ENCODE measurements at regions not wholly inside any gene's neighbourhood (a gene's known extent, or its start where the extent isn't known, plus 50 kb on each side); places are given as distances from the start of the nearest gene placed in this dataset.

DNA sequence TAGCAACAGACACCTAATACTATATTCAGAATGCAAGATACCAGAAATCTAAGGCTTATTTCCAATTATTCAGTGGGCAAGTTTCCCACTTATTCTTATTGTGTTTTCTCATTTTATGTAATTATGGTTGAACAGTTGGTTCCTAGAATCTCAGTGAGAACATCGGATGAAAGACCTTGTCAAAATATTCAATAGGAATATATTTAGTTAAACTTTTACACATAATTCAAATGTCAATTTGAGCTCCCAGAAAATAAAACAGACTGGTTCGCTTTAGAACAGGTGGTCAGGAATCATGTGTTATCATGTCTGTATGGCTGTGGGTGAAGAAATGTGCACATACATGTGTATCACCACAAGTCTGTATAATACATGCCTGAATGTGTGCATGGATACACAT is 447.8 kb downstream of the MED10 start:
- Histone ChIP-seq H3K79me2 (ENCODE audit: control insufficient read depth in 1 of 2, insufficient read depth in 2 of 2, low read length in 2 of 2) (no peaks in the 10 kb centered on the region), H2AK5ac (ENCODE audit: low read depth, low read length) (no peak overlapping the region), H3K4me1 (replicated peaks in 1 of 4; ENCODE audit: control insufficient read depth in 3 of 4, insufficient read depth in 4 of 4, low read length in 3 of 4) (no peaks in the 10 kb centered on the region), H2BK12ac (ENCODE audit: low read depth, low read length) (no peak overlapping the region), H2BK5ac (ENCODE audit: low read depth, low read length) (no peak overlapping the region), H4K91ac (replicated peaks; ENCODE audit: insufficient read length, low read length) (no peak overlapping the region), H2BK15ac (ENCODE audit: low read length) (no peak overlapping the region), H4K20me1 (replicated peaks in 1 of 2; ENCODE audit: control insufficient read depth in 1 of 2, insufficient read depth in 2 of 2, low read length in 2 of 2) (no peaks in the 10 kb centered on the region), H3K56ac (replicated peaks; ENCODE audit: insufficient read length, low read depth, low read length) (no peak overlapping the region), H2BK120ac (replicated peaks; ENCODE audit: low read depth, low read length) (no peak overlapping the region), H3K27me3 (replicated peaks in 1 of 4; ENCODE audit: control insufficient read depth in 3 of 4, extremely low read depth in 1 of 4, insufficient read depth in 3 of 4, low read length in 3 of 4) (no peaks in the 10 kb centered on the region), H4K5ac (ENCODE audit: insufficient read length, low read depth, low read length) (no peak overlapping the region), H3K9me3 (ENCODE audit: insufficient read depth in 2 of 2, low read depth in 1 of 2, low read length in 1 of 2) (no peaks in the 10 kb centered on the region), H3K18ac (ENCODE audit: extremely low read depth, low read length) (no peak overlapping the region), H3K14ac (ENCODE audit: insufficient read length) (no peak overlapping the region), H2AFZ (ENCODE audit: low read length) (no peak overlapping the region), H3K4me3 (ENCODE audit: extremely low read depth in 1 of 4, insufficient read depth in 2 of 4, low read depth in 3 of 4, low read length in 4 of 4) (no peak overlapping the region), H3K23ac (ENCODE audit: insufficient read length) (no peak overlapping the region), H3K36me3 (ENCODE audit: control insufficient read depth in 2 of 4, insufficient read depth in 4 of 4, low read length in 3 of 4) (no peaks in the 10 kb centered on the region), H3K79me1 (ENCODE audit: low read depth, low read length) (no peaks in the 10 kb centered on the region), H3K27ac (ENCODE audit: low read depth, low read length) (no peak overlapping the region), H3K23me2 (ENCODE audit: low read depth, low read length) (no peaks in the 10 kb centered on the region), H3K4me2 (ENCODE audit: insufficient read depth in 1 of 2, low read depth in 2 of 2, low read length in 2 of 2) (no peak overlapping the region), H4K8ac (ENCODE audit: extremely low read depth, insufficient read depth, low read length) (no peak overlapping the region), H3K9ac (replicated peaks in 1 of 4; ENCODE audit: extremely low read depth in 1 of 4, low read depth in 3 of 4, low read length in 3 of 4) (no peak overlapping the region), H2BK20ac (ENCODE audit: low read length) (no peak overlapping the region), H3K4ac (replicated peaks; ENCODE audit: insufficient read length, low read depth, low read length) (no peak overlapping the region)
- ChIA-PET CTCF (ENCODE audit: partially characterized antibody) (interaction anchor here (0.6 to 1.4 kb wide), 2 partner anchors 393 to 434 kb away, joined by 3 read pairs; no protein-coding TSS in a partner anchor), POLR2A (ENCODE audit: partially characterized antibody) (no interaction called here)
- 91% methylated on average over 2 of the region's 2 CpGs; no CpG with 5 or more reads in 1 of the 2 experiments for WGBS, 2 experiments (ENCODE audit: extremely low coverage in 1 of 2, insufficient coverage in 1 of 2, insufficient read length in 1 of 2, insufficient replicate concordance in 2 of 2, low coverage in 1 of 2, low lambda C conversion rate in 2 of 2, missing lambda C conversion rate in 1 of 2)
- FAIRE-seq (no peak), DNase-seq (ENCODE audit: low read depth in 1 of 2, low spot score in 2 of 2) (no peak)
- no peak for TF ChIP-seq CHD1 (IDR thresholded peaks at IDR 0.05; ENCODE audit: low read depth, low read length)
- no peak for TF ChIP-seq POLR2A (IDR thresholded peaks at IDR 0.05; ENCODE audit: control extremely low read depth in 1 of 2, low read depth in 2 of 2, low read length in 2 of 2)
- TF ChIP-seq EZH2 (IDR thresholded peaks at IDR 0.05; ENCODE audit: low read depth, low read length, severe bottlenecking) = no peak
- TF ChIP-seq FOSL1 (IDR thresholded peaks at IDR 0.05; ENCODE audit: insufficient read depth, low read depth, low read length) = no peak
- TF ChIP-seq CEBPB (IDR thresholded peaks at IDR 0.05; ENCODE audit: low read depth, low read length) = no peak
- no peak for TF ChIP-seq TEAD4 (IDR thresholded peaks at IDR 0.05; ENCODE audit: low read depth, low read length)
- TF ChIP-seq RNF2 (IDR thresholded peaks at IDR 0.05; ENCODE audit: borderline replicate concordance, low read depth, low read length, missing control alignments, poor library complexity, severe bottlenecking) = no peak
- TF ChIP-seq POU5F1 (IDR thresholded peaks at IDR 0.05; ENCODE audit: low read depth, low read length) = no peak
- no peak for TF ChIP-seq KDM5A (IDR thresholded peaks at IDR 0.05; ENCODE audit: low read length)
- no peak for TF ChIP-seq POLR2AphosphoS5 (IDR thresholded peaks at IDR 0.05; ENCODE audit: low read depth, low read length)
- TF ChIP-seq NANOG (IDR thresholded peaks at IDR 0.05; ENCODE audit: insufficient read depth, low read depth, low read length, poor library complexity, severe bottlenecking) = no peak
- TF ChIP-seq JUND (IDR thresholded peaks at IDR 0.05; ENCODE audit: low read length) = no peak
- no peak for TF ChIP-seq YY1 (IDR thresholded peaks at IDR 0.05; ENCODE audit: low read depth, low read length)
- no peak for TF ChIP-seq SP1 (IDR thresholded peaks at IDR 0.05; ENCODE audit: low read depth, low read length)
- no peak for TF ChIP-seq TCF12 (IDR thresholded peaks at IDR 0.05; ENCODE audit: low read depth, low read length)
- no peak for TF ChIP-seq SIRT6 (IDR thresholded peaks at IDR 0.05; ENCODE audit: low read length)
- TF ChIP-seq SIN3A (conservative IDR thresholded peaks at IDR 0.05 in 1 of 2, IDR thresholded peaks at IDR 0.05 in 1 of 2; ENCODE audit: low read depth in 1 of 2, low read length in 2 of 2) = no peak

All from H1 (cell line).